ENCODE measurements at regions not wholly inside any gene's neighbourhood (a gene's known extent, or its start where the extent isn't known, plus 50 kb on each side); places are given as distances from the start of the nearest gene placed in this dataset.

GRCh38 chr14:89503431-89503996 is 86.5 kb upstream of the FOXN3 start:
- no peak for TF ChIP-seq REST (IDR thresholded peaks at IDR 0.05; ENCODE audit: insufficient read depth in 1 of 2, low read depth in 2 of 2, low read length in 2 of 2)
- no peak for TF ChIP-seq TAF1 (IDR thresholded peaks at IDR 0.05; ENCODE audit: borderline replicate concordance, insufficient read depth, low read length)
- no peak for TF ChIP-seq POLR2AphosphoS5 (IDR thresholded peaks at IDR 0.05; ENCODE audit: low read depth, low read length)
- no peak for TF ChIP-seq SIN3A (IDR thresholded peaks at IDR 0.05; ENCODE audit: borderline replicate concordance, insufficient read depth, low read length)
- TF ChIP-seq FOXP2 (optimal IDR thresholded peaks at IDR 0.05; ENCODE audit: borderline replicate concordance, extremely low read depth, extremely low read length, insufficient read depth), result no peak

GRCh38 chr14:89502966-89503365 is 85.9 kb upstream of the FOXN3 start:
- TF ChIP-seq REST (IDR thresholded peaks at IDR 0.05; ENCODE audit: insufficient read depth in 1 of 2, low read depth in 2 of 2, low read length in 2 of 2) (no peak), SIN3A (IDR thresholded peaks at IDR 0.05; ENCODE audit: borderline replicate concordance, insufficient read depth, low read length) (no peak), TAF1 (IDR thresholded peaks at IDR 0.05; ENCODE audit: borderline replicate concordance, insufficient read depth, low read length) (no peak), POLR2AphosphoS5 (IDR thresholded peaks at IDR 0.05; ENCODE audit: low read depth, low read length) (no peak), FOXP2 (optimal IDR thresholded peaks at IDR 0.05; ENCODE audit: borderline replicate concordance, extremely low read depth, extremely low read length, insufficient read depth) (no peak)

DNA sequence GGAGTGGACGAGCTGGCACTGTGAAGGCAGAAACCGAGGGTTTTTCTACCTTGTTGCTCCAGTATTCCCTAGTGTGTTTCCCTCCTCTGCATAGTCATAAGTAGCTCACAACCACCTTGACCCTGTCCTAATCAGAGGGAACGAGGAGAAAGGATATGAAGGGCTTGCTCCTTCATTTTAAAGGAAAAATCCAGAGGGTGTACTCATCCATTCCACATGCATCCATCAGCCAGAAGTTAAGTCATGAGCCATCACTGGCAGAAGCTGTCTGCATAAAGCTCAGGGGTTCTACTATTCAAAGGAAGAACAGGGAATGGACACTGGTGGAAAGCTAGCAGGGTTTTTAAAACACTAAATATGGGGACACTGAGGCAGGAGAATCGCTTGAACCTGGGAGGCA is 84.3 kb upstream of the FOXN3 start:
- TF ChIP-seq TAF1 (IDR thresholded peaks at IDR 0.05; ENCODE audit: borderline replicate concordance, insufficient read depth, low read length) (no peak), FOXP2 (optimal IDR thresholded peaks at IDR 0.05; ENCODE audit: borderline replicate concordance, extremely low read depth, extremely low read length, insufficient read depth) (no peak), POLR2AphosphoS5 (IDR thresholded peaks at IDR 0.05; ENCODE audit: low read depth, low read length) (no peak), REST (IDR thresholded peaks at IDR 0.05; ENCODE audit: insufficient read depth in 1 of 2, low read depth in 2 of 2, low read length in 2 of 2) (no peak), SIN3A (IDR thresholded peaks at IDR 0.05; ENCODE audit: borderline replicate concordance, insufficient read depth, low read length) (no peak)

GRCh38 chr14:89500303-89500702 is 83.3 kb upstream of the FOXN3 start:
- no peak for TF ChIP-seq SIN3A (IDR thresholded peaks at IDR 0.05; ENCODE audit: borderline replicate concordance, insufficient read depth, low read length)
- TF ChIP-seq REST (IDR thresholded peaks at IDR 0.05; ENCODE audit: insufficient read depth in 1 of 2, low read depth in 2 of 2, low read length in 2 of 2), result no peak
- no peak for TF ChIP-seq FOXP2 (optimal IDR thresholded peaks at IDR 0.05; ENCODE audit: borderline replicate concordance, extremely low read depth, extremely low read length, insufficient read depth)
- no peak for TF ChIP-seq TAF1 (IDR thresholded peaks at IDR 0.05; ENCODE audit: borderline replicate concordance, insufficient read depth, low read length)
- no peak for TF ChIP-seq POLR2AphosphoS5 (IDR thresholded peaks at IDR 0.05; ENCODE audit: low read depth, low read length)

DNA sequence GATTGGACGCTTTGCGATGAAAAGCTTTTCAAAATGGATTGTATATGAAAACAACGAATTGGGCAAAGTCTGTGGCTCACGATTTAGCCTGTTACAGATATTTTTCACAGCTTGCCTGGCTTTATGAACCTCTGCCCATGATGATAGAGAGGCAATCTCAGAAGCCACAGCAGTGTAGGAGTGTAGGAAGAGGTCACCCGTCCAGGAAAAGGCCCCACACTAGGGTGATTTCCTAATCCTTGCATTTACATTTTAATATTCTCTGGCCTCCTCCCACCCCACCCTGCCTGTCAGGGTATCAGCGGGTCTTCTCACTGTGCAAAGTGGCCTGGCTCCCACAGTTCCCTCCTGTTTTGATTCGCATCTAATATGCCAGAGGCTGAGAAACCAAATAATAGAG is 81.8 kb upstream of the FOXN3 start:
- TF ChIP-seq SIN3A (IDR thresholded peaks at IDR 0.05; ENCODE audit: borderline replicate concordance, insufficient read depth, low read length), result no peak
- TF ChIP-seq FOXP2 (optimal IDR thresholded peaks at IDR 0.05; ENCODE audit: borderline replicate concordance, extremely low read depth, extremely low read length, insufficient read depth), result no peak
